ENCODE measurements at regions not wholly inside any gene's neighbourhood (a gene's known extent, or its start where the extent isn't known, plus 50 kb on each side); places are given as distances from the start of the nearest gene placed in this dataset.

- Histone ChIP-seq H3K9ac (ENCODE audit: insufficient read depth in 1 of 2, low read length in 2 of 2) (no peak overlapping the region), H3K27me3 (ENCODE audit: control insufficient read depth in 3 of 3, insufficient read depth in 3 of 3, low read length in 2 of 3) (no peaks in the 10 kb centered on the region), H3K4me3 (no peak overlapping the region), H3K4me1 (ENCODE audit: control insufficient read depth in 5 of 5, insufficient read depth in 5 of 5, low read length in 5 of 5) (peaks cover 0 to 4% (median 0%) of the 10 kb centered on the region in 5 donors), H3K9me3 (ENCODE audit: control insufficient read depth in 4 of 4, insufficient read depth in 3 of 4, low read length in 3 of 4) (no peaks in the 10 kb centered on the region), H3K27ac (ENCODE audit: low read depth in 1 of 2, low read length in 1 of 2) (no peak overlapping the region), H3K36me3 (ENCODE audit: control insufficient read depth in 4 of 4, insufficient read depth in 4 of 4, low read length in 4 of 4) (no peaks in the 10 kb centered on the region)
- 88 to 90% methylated on average over 2 of the region's 2 CpGs for WGBS, 2 donors
- no peak for TF ChIP-seq CTCF (IDR thresholded peaks at IDR 0.05; ENCODE audit: control extremely low read depth, extremely low read depth)
- no peak for ATAC-seq (ENCODE audit: insufficient read depth, low FRiP score)
- DNase-seq: peak in 2 of 3 donors; percentile 9 to 24
Observed at GRCh38 chr18:60172030-60172429, 200.5 kb downstream of the MC4R start.

- WGBS, 2 donors: 78 to 79% methylated on average over 5 of the region's 5 CpGs
- H3K9ac ChIP-seq (ENCODE audit: insufficient read depth in 1 of 2, low read length in 2 of 2): no peak overlapping the region
- H3K36me3 ChIP-seq (ENCODE audit: control insufficient read depth in 4 of 4, insufficient read depth in 4 of 4, low read length in 4 of 4): no peaks in the 10 kb centered on the region
- DNase-seq (no peak), ATAC-seq (ENCODE audit: insufficient read depth, low FRiP score) (no peak)
- H3K27me3 ChIP-seq (ENCODE audit: control insufficient read depth in 3 of 3, insufficient read depth in 3 of 3, low read length in 2 of 3): no peaks in the 10 kb centered on the region
- no peak for TF ChIP-seq CTCF (IDR thresholded peaks at IDR 0.05; ENCODE audit: control extremely low read depth, extremely low read depth)
- no peak overlapping the region for H3K27ac ChIP-seq (ENCODE audit: low read depth in 1 of 2, low read length in 1 of 2)
- H3K9me3 ChIP-seq (ENCODE audit: control insufficient read depth in 4 of 4, insufficient read depth in 3 of 4, low read length in 3 of 4): peaks cover 0 to 2% (median 0%) of the 10 kb centered on the region in 4 donors
- no peak overlapping the region for H3K4me3 ChIP-seq
- no peaks in the 10 kb centered on the region for H3K4me1 ChIP-seq (ENCODE audit: control insufficient read depth in 5 of 5, insufficient read depth in 5 of 5, low read length in 5 of 5)
Observed at GRCh38 chr18:60163622-60164021, 209.0 kb downstream of the MC4R start.

- TF ChIP-seq CTCF (IDR thresholded peaks at IDR 0.05; ENCODE audit: control extremely low read depth, extremely low read depth): no peak
- Histone ChIP-seq H3K36me3 (ENCODE audit: control insufficient read depth in 4 of 4, insufficient read depth in 4 of 4, low read length in 4 of 4) (no peaks in the 10 kb centered on the region), H3K9ac (ENCODE audit: insufficient read depth in 1 of 2, low read length in 2 of 2) (no peak overlapping the region), H3K4me3 (no peak overlapping the region), H3K27me3 (ENCODE audit: control insufficient read depth in 3 of 3, insufficient read depth in 3 of 3, low read length in 2 of 3) (no peaks in the 10 kb centered on the region), H3K4me1 (ENCODE audit: control insufficient read depth in 5 of 5, insufficient read depth in 5 of 5, low read length in 5 of 5) (peaks cover 0 to 4% (median 0%) of the 10 kb centered on the region in 5 donors), H3K27ac (ENCODE audit: low read depth in 1 of 2, low read length in 1 of 2) (no peak overlapping the region), H3K9me3 (ENCODE audit: control insufficient read depth in 4 of 4, insufficient read depth in 3 of 4, low read length in 3 of 4) (peaks cover 0 to 2% (median 0%) of the 10 kb centered on the region in 4 donors)
- DNase-seq (no peak), ATAC-seq (ENCODE audit: insufficient read depth, low FRiP score) (no peak)
Observed at GRCh38 chr18:60162388-60162787, 210.2 kb downstream of the MC4R start.

- TF ChIP-seq CTCF (IDR thresholded peaks at IDR 0.05; ENCODE audit: control extremely low read depth, extremely low read depth): no peak
- H3K27me3 ChIP-seq (ENCODE audit: control insufficient read depth in 3 of 3, insufficient read depth in 3 of 3, low read length in 2 of 3): no peaks in the 10 kb centered on the region
- H3K4me3 ChIP-seq: no peak overlapping the region
- ATAC-seq (ENCODE audit: insufficient read depth, low FRiP score): no peak
- no peaks in the 10 kb centered on the region for H3K9me3 ChIP-seq (ENCODE audit: control insufficient read depth in 4 of 4, insufficient read depth in 3 of 4, low read length in 3 of 4)
- WGBS, 2 donors: 59 to 69% methylated on average over 3 of the region's 3 CpGs
- H3K36me3 ChIP-seq (ENCODE audit: control insufficient read depth in 4 of 4, insufficient read depth in 4 of 4, low read length in 4 of 4): no peaks in the 10 kb centered on the region
- H3K27ac ChIP-seq (ENCODE audit: low read depth in 1 of 2, low read length in 1 of 2): no peak overlapping the region
- H3K9ac ChIP-seq (ENCODE audit: insufficient read depth in 1 of 2, low read length in 2 of 2): no peak overlapping the region
- peak in 2 of 3 donors; percentile 25 to 57 for DNase-seq
- peaks cover 0 to 4% (median 0%) of the 10 kb centered on the region in 5 donors for H3K4me1 ChIP-seq (ENCODE audit: control insufficient read depth in 5 of 5, insufficient read depth in 5 of 5, low read length in 5 of 5)
Observed at GRCh38 chr18:60157810-60158209, 214.8 kb downstream of the MC4R start.
